Thymus (tissue), 11 donors: ENCODE measurements at regions not wholly inside any gene's neighbourhood (a gene's known extent, or its start where the extent isn't known, plus 50 kb on each side); places are given as distances from the start of the nearest gene placed in this dataset.
"Not testable (repeated sequence)": the region's sequence is repeated elsewhere in the genome, so short reads cannot be mapped to it uniquely, and the experiment has no call there.

Experiments used
- DNase-seq, 9 donors: peaks; one replicate each; pipeline ENCODE4 v3.0.0-alpha.2; 2013; ENCODE audit warnings: low spot score in 9 of 9, low read depth in 6 of 9, missing footprints in 1 of 9
- H3K27ac ChIP-seq, 2 donors: one replicate each; pipeline ENCODE4 v1.5.1; 2013; ENCODE audit warnings: control low read depth in 1 of 2, low read depth in 1 of 2, low read length in 1 of 2, mild to moderate bottlenecking in 1 of 2, moderate library complexity in 1 of 2
- H3K27me3 ChIP-seq, 2 donors: one replicate each; pipeline ENCODE4 v1.5.1; 2013; ENCODE audit warnings: low read length in 1 of 2; ENCODE audit not compliant: control insufficient read depth in 2 of 2, insufficient read depth in 1 of 2
- H3K36me3 ChIP-seq, 2 donors: one replicate each; pipeline ENCODE4 v1.5.1; 2013; ENCODE audit warnings: low read length in 1 of 2, mild to moderate bottlenecking in 1 of 2, moderate library complexity in 1 of 2; ENCODE audit not compliant: control insufficient read depth in 2 of 2, insufficient read depth in 2 of 2
- H3K4me1 ChIP-seq, 2 donors: one replicate each; pipeline ENCODE4 v1.5.1; 2013; ENCODE audit warnings: low read length in 2 of 2; ENCODE audit not compliant: control insufficient read depth in 2 of 2, insufficient read depth in 2 of 2
- H3K4me3 ChIP-seq, 2 donors: one replicate each; pipeline ENCODE4 v1.5.1; 2013; ENCODE audit warnings: low read length in 2 of 2, control low read depth in 1 of 2, mild to moderate bottlenecking in 1 of 2
- H3K9me3 ChIP-seq, 2 donors: one replicate each; pipeline ENCODE4 v1.5.1; 2013; ENCODE audit warnings: low read length in 1 of 2, mild to moderate bottlenecking in 1 of 2; ENCODE audit not compliant: control insufficient read depth in 2 of 2, insufficient read depth in 1 of 2
- WGBS: extraction: QIAGEN DNeasy Blood & Tissue Kit; methylation state at CpG from one replicate; pipeline ENCODE4 v1.1.7; 2013; 5-methylcytosine and 5-hydroxymethylcytosine counted together
- donor health status: healthy.

DNA sequence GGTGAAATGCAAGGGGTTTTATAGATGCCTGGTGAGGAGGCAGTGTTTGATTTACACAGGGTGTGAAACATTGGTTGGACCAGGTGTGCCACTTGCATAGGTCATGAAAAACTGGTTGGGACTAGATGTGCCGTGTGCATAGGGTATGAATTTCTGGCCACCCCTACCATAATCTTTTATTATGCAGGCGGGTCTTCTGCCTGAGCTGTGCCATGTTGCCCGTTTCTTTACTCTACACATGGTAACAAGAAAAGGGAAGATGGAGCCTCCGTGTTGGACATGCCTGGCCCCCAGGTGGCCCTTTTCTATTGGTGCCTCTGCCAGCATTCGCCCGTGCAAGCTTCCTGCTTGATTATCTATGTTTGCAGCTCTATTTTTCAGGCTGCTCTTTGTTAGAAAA, 805.4 kb downstream of the TRIB2 start:
- no peaks in the 10 kb centered on the region for H3K27me3 ChIP-seq
- H3K4me3 ChIP-seq: no peak overlapping the region
- no peaks in the 10 kb centered on the region for H3K9me3 ChIP-seq
- 89% methylated on average over 6 of the region's 6 CpGs for WGBS
- no peaks in the 10 kb centered on the region for H3K36me3 ChIP-seq
- no peak for DNase-seq
- no peaks in the 10 kb centered on the region for H3K4me1 ChIP-seq
- H3K27ac ChIP-seq: no peak overlapping the region

DNA sequence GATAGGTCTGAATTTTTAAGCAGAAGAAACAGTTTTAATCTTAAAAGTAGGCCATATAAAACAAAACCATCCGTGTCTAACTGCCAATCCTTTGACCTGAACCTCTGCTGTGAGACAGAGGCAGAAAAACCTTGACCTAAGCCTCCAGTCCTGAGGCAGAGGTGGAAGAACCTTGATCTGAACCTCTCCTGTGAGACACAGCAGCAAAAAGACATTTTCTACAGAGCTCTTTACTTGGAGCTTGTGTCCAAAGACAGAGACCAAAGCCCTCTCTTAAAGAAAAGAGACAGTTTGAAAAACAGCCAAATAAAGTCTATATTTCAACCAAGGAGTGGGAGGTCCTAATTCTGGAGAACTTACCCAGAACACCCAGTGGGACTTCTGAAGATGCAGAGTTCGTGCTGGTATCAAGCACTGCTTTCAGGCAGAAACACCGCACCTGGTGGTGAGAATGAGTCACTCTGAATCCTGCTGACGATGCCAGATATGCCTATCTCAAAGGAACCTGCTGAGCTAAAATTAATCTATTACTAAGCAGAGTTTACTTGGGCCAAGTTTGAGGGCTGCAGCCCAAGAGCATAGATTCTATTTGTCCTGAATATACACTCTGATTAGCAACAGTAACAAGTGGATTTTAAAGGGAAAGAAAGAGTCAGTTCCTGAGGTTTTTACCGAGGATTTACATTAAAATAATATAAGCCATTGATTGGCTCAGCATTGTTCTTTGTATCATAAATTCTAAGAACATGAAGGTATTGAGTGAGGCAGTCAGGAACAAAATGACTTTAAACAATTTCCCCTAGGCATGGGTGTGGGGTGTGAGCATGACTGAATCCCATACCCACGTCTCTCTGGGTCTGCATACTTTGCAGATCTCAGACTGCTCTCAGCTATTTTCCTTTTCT, 806.4 kb downstream of the TRIB2 start:
- 69% methylated on average over 6 of the region's 6 CpGs for WGBS
- DNase-seq: no peak

GRCh38 chr2:13524492-13524891, 807.8 kb downstream of the TRIB2 start:
- Histone ChIP-seq H3K27ac (no peak overlapping the region), H3K9me3 (no peaks in the 10 kb centered on the region), H3K36me3 (no peaks in the 10 kb centered on the region), H3K4me1 (no peaks in the 10 kb centered on the region), H3K4me3 (no peak overlapping the region), H3K27me3 (no peaks in the 10 kb centered on the region)
- DNase-seq: no peak
- 91% methylated on average over 1 of the region's 1 CpG for WGBS

More for the DNA sequence above, 806.4 kb downstream of the TRIB2 start:
- Histone ChIP-seq H3K27me3 (no peaks in the 10 kb centered on the region), H3K9me3 (no peaks in the 10 kb centered on the region), H3K27ac (no peak overlapping the region), H3K36me3 (no peaks in the 10 kb centered on the region), H3K4me3 (no peak overlapping the region), H3K4me1 (no peaks in the 10 kb centered on the region)

GRCh38 chr2:13531735-13532410, 815.1 kb downstream of the TRIB2 start:
- not testable (repeated sequence) for H3K36me3 ChIP-seq, H3K9me3 ChIP-seq, DNase-seq, H3K27ac ChIP-seq, H3K4me3 ChIP-seq, H3K27me3 ChIP-seq, H3K4me1 ChIP-seq
- 80% methylated on average over 9 of the region's 9 CpGs for WGBS

DNA sequence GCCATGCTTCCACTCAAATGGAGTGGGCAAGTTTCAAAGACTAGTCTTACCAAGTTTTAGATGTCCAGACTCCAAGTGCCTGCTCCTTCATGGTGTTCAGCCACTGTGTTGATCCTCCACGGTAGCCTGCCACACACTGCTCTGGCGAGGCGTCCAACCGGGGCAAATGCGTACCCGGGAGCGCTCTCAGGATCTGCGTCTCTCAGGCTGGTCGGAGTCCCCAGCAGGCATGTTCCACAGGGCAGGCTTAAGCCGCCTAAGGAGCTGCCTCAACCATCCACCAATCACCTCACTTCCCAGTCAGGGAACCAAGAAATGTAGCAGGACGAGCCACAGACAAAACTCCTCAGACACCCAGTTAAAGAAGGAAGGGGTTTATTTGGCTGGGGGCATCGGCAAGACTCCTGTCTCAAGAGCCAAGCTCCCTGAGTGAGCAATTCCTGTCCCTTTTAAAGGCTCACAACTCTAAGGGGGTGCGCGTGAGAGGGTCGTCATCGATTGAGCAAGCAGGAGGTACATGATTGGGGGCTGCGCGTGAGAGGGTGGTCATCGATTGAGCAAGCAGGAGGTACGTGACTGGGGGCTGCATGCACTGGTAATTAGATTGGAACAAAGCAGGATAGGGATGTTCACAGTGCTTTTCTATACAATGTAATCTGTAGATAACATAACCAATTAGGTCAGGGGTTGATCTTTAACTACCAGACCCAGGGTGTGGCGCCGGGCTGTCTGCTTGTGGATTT, 816.2 kb downstream of the TRIB2 start:
- not testable (repeated sequence) for H3K27ac ChIP-seq, H3K36me3 ChIP-seq, H3K27me3 ChIP-seq, H3K4me3 ChIP-seq, H3K4me1 ChIP-seq, DNase-seq, H3K9me3 ChIP-seq
- WGBS: 87% methylated on average over 22 of the region's 22 CpGs

DNA sequence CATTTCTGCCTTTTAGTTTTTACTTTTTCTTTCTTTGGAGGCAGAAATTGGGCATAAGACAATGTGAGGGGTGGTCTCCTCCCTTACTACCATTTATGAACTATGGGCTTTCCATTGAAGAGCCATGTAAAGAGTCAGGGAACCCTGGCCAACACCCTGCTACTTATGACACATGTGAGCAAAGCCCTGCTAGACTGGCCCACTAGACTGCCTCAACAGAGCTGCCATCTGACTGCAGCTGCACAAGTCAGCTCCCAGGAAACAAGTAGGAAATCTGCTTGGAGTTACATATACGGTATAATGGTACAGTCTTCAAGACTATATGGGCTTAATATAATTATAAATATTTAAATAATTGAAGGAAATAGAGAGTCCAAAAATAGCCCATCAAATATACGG, 816.8 kb downstream of the TRIB2 start:
- no peak overlapping the region for H3K27ac ChIP-seq
- WGBS: 97% methylated on average over 2 of the region's 2 CpGs
- no peak for DNase-seq

GRCh38 chr2:13536941-13537340, 820.2 kb downstream of the TRIB2 start:
- no peaks in the 10 kb centered on the region for H3K27me3 ChIP-seq
- H3K27ac ChIP-seq: no peak overlapping the region
- H3K36me3 ChIP-seq: no peaks in the 10 kb centered on the region
- no peak for DNase-seq
- H3K4me3 ChIP-seq: no peak overlapping the region
- 61% methylated on average over 6 of the region's 6 CpGs for WGBS
- H3K4me1 ChIP-seq: no peaks in the 10 kb centered on the region
- H3K9me3 ChIP-seq: no peaks in the 10 kb centered on the region

More for the DNA sequence above, 816.8 kb downstream of the TRIB2 start:
- no peaks in the 10 kb centered on the region for H3K9me3 ChIP-seq
- no peaks in the 10 kb centered on the region for H3K36me3 ChIP-seq
- no peak overlapping the region for H3K4me3 ChIP-seq
- H3K27me3 ChIP-seq: no peaks in the 10 kb centered on the region
- no peaks in the 10 kb centered on the region for H3K4me1 ChIP-seq

DNA sequence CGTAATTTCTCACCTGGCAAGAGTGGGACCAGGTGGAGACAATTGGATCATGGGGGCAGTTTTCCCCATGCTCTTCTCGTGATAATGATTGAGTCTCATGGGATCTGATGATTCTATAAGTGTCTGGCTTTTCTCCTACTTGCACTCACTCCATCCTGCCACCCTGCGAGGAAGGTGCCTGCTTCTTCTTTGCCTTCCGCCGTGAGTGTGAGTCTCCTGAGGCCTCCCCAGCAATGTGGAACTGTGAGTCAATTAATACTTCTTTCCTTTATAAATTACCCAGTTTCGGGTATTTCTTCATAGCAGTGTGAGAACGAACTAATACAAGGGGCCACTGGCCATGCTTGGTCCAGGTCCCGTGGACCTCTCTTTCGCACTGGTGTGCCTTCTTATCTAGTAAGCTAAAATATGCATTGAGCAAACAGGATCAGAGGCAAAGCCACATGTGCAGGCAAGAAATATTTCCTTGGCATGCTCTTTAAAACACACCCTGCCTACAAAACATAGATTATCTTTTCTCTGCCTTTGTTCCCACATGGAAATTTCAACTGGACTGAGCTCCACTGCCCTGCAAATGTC, 821.1 kb downstream of the TRIB2 start:
- no peak overlapping the region for H3K4me3 ChIP-seq
- no peaks in the 10 kb centered on the region for H3K36me3 ChIP-seq
- DNase-seq: no peak
- H3K9me3 ChIP-seq: no peaks in the 10 kb centered on the region
- no peak overlapping the region for H3K27ac ChIP-seq
- no peaks in the 10 kb centered on the region for H3K27me3 ChIP-seq
- 89% methylated on average over 9 of the region's 9 CpGs for WGBS
- H3K4me1 ChIP-seq: no peaks in the 10 kb centered on the region
